A673 (cell line): ENCODE measurements at regions not wholly inside any gene's neighbourhood (a gene's known extent, or its start where the extent isn't known, plus 50 kb on each side); places are given as distances from the start of the nearest gene placed in this dataset.

Experiments
- BruUV-seq: library from RNA; stranded (reverse); fragments of 400-500 nt; replicated peaks from 2 replicates; lab custom pipeline; 2021; lab: Mats Ljungman, UMichigan
- CTCF ChIA-PET: fragments of 300-600 bp; sonication (Branson Sonifier 250); formaldehyde crosslinking; loops from one replicate; lab custom pipeline; 2022; ENCODE audit warnings: antibody characterized with exemption; lab: Charles Lee
- POLR2A ChIA-PET: fragments of 300-600 bp; sonication (Branson Sonifier 250); formaldehyde crosslinking; loops from one replicate; lab custom pipeline; 2022; ENCODE audit warnings: antibody characterized with exemption; ENCODE audit not compliant: low non-redundant PET; lab: Charles Lee
- DNase-seq: peaks from one replicate; pipeline ENCODE4 v3.0.0-alpha.2; 2015; ENCODE audit warnings: low spot score
- H3K27ac ChIP-seq: fragments of 200-600 bp; sonication (generic); 2 replicates; pipeline ENCODE4 v1.5.1; 2016; ENCODE audit warnings: mixed run types, low read depth, mild to moderate bottlenecking, mixed read lengths, antibody characterized with exemption, low read length; ENCODE audit not compliant: poor library complexity, severe bottlenecking
- H3K27me3 ChIP-seq: fragments of 200-600 bp; sonication (generic); replicated peaks from 2 replicates; pipeline ENCODE4 v1.6.1; 2017; ENCODE audit warnings: mixed run types, low read depth, mild to moderate bottlenecking, mixed read lengths, antibody characterized with exemption, low read length; ENCODE audit not compliant: insufficient read depth, poor library complexity
- H3K36me3 ChIP-seq: fragments of 200-600 bp; sonication (generic); 2 replicates; pipeline ENCODE4 v1.6.1; 2016; ENCODE audit warnings: mixed run types, mild to moderate bottlenecking, mixed read lengths, antibody characterized with exemption, low read length; ENCODE audit not compliant: insufficient read depth, poor library complexity, severe bottlenecking
- H3K4me1 ChIP-seq: fragments of 200-600 bp; sonication (generic); 2 replicates; pipeline ENCODE4 v1.6.1; 2017; ENCODE audit warnings: mixed run types, mild to moderate bottlenecking, mixed read lengths, antibody characterized with exemption, low read length; ENCODE audit not compliant: insufficient read depth, poor library complexity, severe bottlenecking
- H3K4me3 ChIP-seq: fragments of 200-600 bp; sonication (generic); 2 replicates; pipeline ENCODE4 v1.5.1; 2016; ENCODE audit warnings: low read depth, mixed run types, mild to moderate bottlenecking, mixed read lengths, low read length; ENCODE audit not compliant: poor library complexity, severe bottlenecking
- H3K9me3 ChIP-seq: fragments of 200-600 bp; sonication (generic); 2 replicates; pipeline ENCODE4 v1.6.1; 2016; ENCODE audit warnings: mixed run types, low read depth, mild to moderate bottlenecking, mixed read lengths, antibody characterized with exemption, low read length; ENCODE audit not compliant: poor library complexity, severe bottlenecking
- CTCF ChIP-seq: fragments of 300-800, 200-600 bp; sonication (generic); conservative IDR thresholded peaks from 2 replicates; pipeline ENCODE4 v1.5.1; 2017; ENCODE audit warnings: low read depth, mild to moderate bottlenecking, antibody characterized with exemption, low read length, moderate library complexity, mixed read lengths
- EZH2 ChIP-seq: fragments of 200-600 bp; sonication (generic); IDR thresholded peaks from 2 replicates; pipeline ENCODE4 v1.6.1; 2017; ENCODE audit warnings: borderline replicate concordance, low read depth, mild to moderate bottlenecking, mixed read lengths, antibody characterized with exemption, low read length; ENCODE audit not compliant: poor library complexity, severe bottlenecking
- intact Hi-C: fragments of 100-400 bp; cut with micrococcal nuclease; formaldehyde crosslinking; loops from one replicate; pipeline ENCODE4 v1.10.0; 2022; ENCODE audit not compliant: unreplicated experiment

- peaks cover 100% of the 10 kb centered on the region for H3K27me3 ChIP-seq
- H3K4me1 ChIP-seq = no peaks in the 10 kb centered on the region
- TF ChIP-seq EZH2 = no peak
- no peak for DNase-seq
- H3K27ac ChIP-seq = no peak overlapping the region
- BruUV-seq = no TSS peak
- CTCF ChIA-PET = interaction anchor here (0.5 kb wide), 1 partner anchor 42 kb away, joined by 3 read pairs; no protein-coding TSS in a partner anchor
- POLR2A ChIA-PET = no interaction called here
- no peak overlapping the region for H3K4me3 ChIP-seq
- H3K9me3 ChIP-seq = no peaks in the 10 kb centered on the region
- intact Hi-C loops = no loop called here
- H3K36me3 ChIP-seq = no peaks in the 10 kb centered on the region
These were observed 212.2 kb upstream of the FOXF1 start for GRCh38 chr16:86297866-86298757.

- ChIA-PET CTCF (no interaction called here), POLR2A (no interaction called here)
- no peak overlapping the region for H3K27ac ChIP-seq
- TF ChIP-seq CTCF = no peak
- no peak for TF ChIP-seq EZH2
- no peaks in the 10 kb centered on the region for H3K9me3 ChIP-seq
- DNase-seq = no peak
- H3K36me3 ChIP-seq = no peaks in the 10 kb centered on the region
- H3K4me3 ChIP-seq = no peak overlapping the region
- H3K4me1 ChIP-seq = no peaks in the 10 kb centered on the region
- no TSS peak for BruUV-seq
- intact Hi-C loops = no loop called here
- peaks cover 100% of the 10 kb centered on the region for H3K27me3 ChIP-seq
These were observed 211.6 kb upstream of the FOXF1 start for GRCh38 chr16:86298758-86299134.

GRCh38 chr16:86299882-86300610, 210.3 kb upstream of the FOXF1 start:
- POLR2A ChIA-PET = no interaction called here
- no peaks in the 10 kb centered on the region for H3K4me1 ChIP-seq
- no peak for DNase-seq
- CTCF ChIA-PET = no interaction called here
- no TSS peak for BruUV-seq
- no peaks in the 10 kb centered on the region for H3K9me3 ChIP-seq
- no peak overlapping the region for H3K27ac ChIP-seq
- H3K36me3 ChIP-seq = no peaks in the 10 kb centered on the region
- peaks cover 100% of the 10 kb centered on the region for H3K27me3 ChIP-seq
- no peak overlapping the region for H3K4me3 ChIP-seq
- intact Hi-C loops = no loop called here
- TF ChIP-seq EZH2 (peak; percentile 32), CTCF (no peak)
